ENCODE measurements at regions not wholly inside any gene's neighbourhood (a gene's known extent, or its start where the extent isn't known, plus 50 kb on each side); places are given as distances from the start of the nearest gene placed in this dataset.

GRCh38 chr3:117356091-117356705 is 646.6 kb downstream of the TUSC7 start:
- TF ChIP-seq POLR2A (IDR thresholded peaks at IDR 0.05) (no peak), POLR2AphosphoS5 (IDR thresholded peaks at IDR 0.05) (no peak), CTCF (IDR thresholded peaks at IDR 0.05 in 8 of 11, conservative IDR thresholded peaks at IDR 0.05 in 3 of 11) (no peak)
- Histone ChIP-seq H3K36me3 (no peaks in the 10 kb centered on the region), H3K27ac (no peak overlapping the region), H3K27me3 (replicated peaks in 1 of 7) (no peaks in the 10 kb centered on the region), H3K9me3 (peaks cover 0 to 4% (median 0%) of the 10 kb centered on the region in 8 donors), H3K4me3 (no peak overlapping the region), H3K4me1 (no peaks in the 10 kb centered on the region)
- intact Hi-C loops (cut with DNase I; ENCODE audit: low total_unique reads) = no loop called here
- WGBS, 5 donors = 64 to 79% (median 69%) methylated on average over 4 of the region's 4 CpGs
- DNase-seq = no peak

GRCh38 chr3:117358717-117359314 is 649.2 kb downstream of the TUSC7 start:
- intact Hi-C loops (cut with DNase I; ENCODE audit: low total_unique reads) = no loop called here
- TF ChIP-seq POLR2A (IDR thresholded peaks at IDR 0.05) (no peak), CTCF (IDR thresholded peaks at IDR 0.05 in 8 of 11, conservative IDR thresholded peaks at IDR 0.05 in 3 of 11) (no peak), POLR2AphosphoS5 (IDR thresholded peaks at IDR 0.05) (no peak)
- DNase-seq = no peak

GRCh38 chr3:117366574-117366973 is 657.0 kb downstream of the TUSC7 start:
- H3K36me3 ChIP-seq = no peaks in the 10 kb centered on the region
- TF ChIP-seq CTCF (IDR thresholded peaks at IDR 0.05 in 8 of 11, conservative IDR thresholded peaks at IDR 0.05 in 3 of 11) (no peak), POLR2AphosphoS5 (IDR thresholded peaks at IDR 0.05) (no peak), POLR2A (IDR thresholded peaks at IDR 0.05) (no peak)
- intact Hi-C loops (cut with DNase I; ENCODE audit: low total_unique reads) = no loop called here
- H3K9me3 ChIP-seq = peaks cover 0 to 24% (median 9%) of the 10 kb centered on the region in 8 donors
- DNase-seq = no peak
- no peak overlapping the region for H3K27ac ChIP-seq
- H3K4me1 ChIP-seq = no peaks in the 10 kb centered on the region
- no peaks in the 10 kb centered on the region for H3K27me3 ChIP-seq (replicated peaks in 1 of 7)
- no peak overlapping the region for H3K4me3 ChIP-seq

More at GRCh38 chr3:117358717-117359314, 649.2 kb downstream of the TUSC7 start:
- Histone ChIP-seq H3K4me3 (no peak overlapping the region), H3K9me3 (peaks cover 0 to 23% (median 6%) of the 10 kb centered on the region in 8 donors), H3K27ac (no peak overlapping the region), H3K27me3 (replicated peaks in 1 of 7) (no peaks in the 10 kb centered on the region), H3K4me1 (no peaks in the 10 kb centered on the region), H3K36me3 (no peaks in the 10 kb centered on the region)
- 83 to 96% (median 95%) methylated on average over 10 of the region's 10 CpGs for WGBS, 5 donors

- no peak for DNase-seq
- intact Hi-C loops (cut with DNase I; ENCODE audit: low total_unique reads) = no loop called here
- Histone ChIP-seq H3K4me1 (no peaks in the 10 kb centered on the region), H3K36me3 (no peaks in the 10 kb centered on the region), H3K9me3 (peaks cover 0 to 15% (median 5%) of the 10 kb centered on the region in 8 donors), H3K4me3 (no peak overlapping the region), H3K27ac (no peak overlapping the region), H3K27me3 (replicated peaks in 1 of 7) (no peaks in the 10 kb centered on the region)
- WGBS, 5 donors = 83 to 96% (median 91%) methylated on average over 3 of the region's 3 CpGs
- no peak for TF ChIP-seq POLR2A (IDR thresholded peaks at IDR 0.05)
- no peak for TF ChIP-seq CTCF (IDR thresholded peaks at IDR 0.05 in 8 of 11, conservative IDR thresholded peaks at IDR 0.05 in 3 of 11)
- TF ChIP-seq POLR2AphosphoS5 (IDR thresholded peaks at IDR 0.05) = no peak
Observed at GRCh38 chr3:117367861-117368260, 658.3 kb downstream of the TUSC7 start.

Data from spleen (tissue), 11 donors.